Activated CD8-positive, alpha-beta memory T cell treated with anti-CD3 and anti-CD28 coated beads, Interleukin-2, amount 10 ng/mL, durations not matched to agents 7 days and 5 days (primary cell): ENCODE measurements at regions not wholly inside any gene's neighbourhood (a gene's known extent, or its start where the extent isn't known, plus 50 kb on each side); places are given as distances from the start of the nearest gene placed in this dataset.

Experiments used
- ATAC-seq: fragments of 150-1000 bp; cut with Tn5 transposase; one replicate; pipeline ENCODE4 v1.10.0; 2021; ENCODE audit warnings: moderate library complexity
- CTCF ChIA-PET: fragments of 350-600 bp; sonication (Branson Sonifier 250); formaldehyde crosslinking; loops from one replicate; lab custom pipeline; 2021; ENCODE audit warnings: antibody characterized with exemption; lab: Charles Lee
- DNase-seq: peaks from one replicate; pipeline ENCODE4 v3.0.0-alpha.2; 2020
- H3K27ac Mint-ChIP-seq: one replicate; pipeline ENCODE4 v1.8.0; 2021; ENCODE audit warnings: mild to moderate bottlenecking, mixed read lengths
- H3K27me3 Mint-ChIP-seq: one replicate; pipeline ENCODE4 v1.8.0; 2021; ENCODE audit warnings: mixed read lengths
- H3K36me3 Mint-ChIP-seq: one replicate; pipeline ENCODE4 v1.8.0; 2021; ENCODE audit warnings: mild to moderate bottlenecking, mixed read lengths
- H3K4me1 Mint-ChIP-seq: one replicate; pipeline ENCODE4 v1.8.0; 2021; ENCODE audit warnings: mixed read lengths
- H3K4me3 Mint-ChIP-seq: one replicate; pipeline ENCODE4 v1.8.0; 2021; ENCODE audit warnings: mild to moderate bottlenecking, moderate library complexity, mixed read lengths
- H3K9me3 Mint-ChIP-seq: one replicate; pipeline ENCODE4 v1.8.0; 2022; ENCODE audit warnings: low read depth, mixed read lengths

DNA sequence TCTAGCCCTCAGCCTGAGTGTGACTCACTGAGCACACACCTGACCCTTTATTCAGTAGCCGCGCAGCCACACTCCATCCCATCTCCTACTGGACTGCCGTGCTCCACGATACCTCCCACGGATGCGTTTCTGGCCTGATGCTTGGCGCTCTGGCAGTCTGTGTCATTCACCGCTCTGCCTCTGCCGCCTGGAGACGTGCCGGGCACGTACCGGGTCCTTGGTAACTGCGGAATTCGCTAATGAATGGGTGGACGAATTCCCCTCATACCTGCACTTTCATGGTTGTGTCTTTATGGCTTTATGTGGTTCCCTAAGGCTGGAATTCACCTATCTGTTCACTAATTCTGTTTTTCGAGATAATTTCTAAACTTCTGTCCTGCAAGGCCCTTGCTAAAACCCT lies 405.7 kb downstream of the QKI start:
- Mint-ChIP-seq H3K27me3 (peaks cover 3% of the 10 kb centered on the region), H3K9me3 (no peaks in the 10 kb centered on the region), H3K27ac (no peak overlapping the region), H3K36me3 (no peaks in the 10 kb centered on the region), H3K4me3 (no peak overlapping the region), H3K4me1 (no peaks in the 10 kb centered on the region)
- no peak for DNase-seq
- ATAC-seq = no peak
- CTCF ChIA-PET = no interaction called here

DNA sequence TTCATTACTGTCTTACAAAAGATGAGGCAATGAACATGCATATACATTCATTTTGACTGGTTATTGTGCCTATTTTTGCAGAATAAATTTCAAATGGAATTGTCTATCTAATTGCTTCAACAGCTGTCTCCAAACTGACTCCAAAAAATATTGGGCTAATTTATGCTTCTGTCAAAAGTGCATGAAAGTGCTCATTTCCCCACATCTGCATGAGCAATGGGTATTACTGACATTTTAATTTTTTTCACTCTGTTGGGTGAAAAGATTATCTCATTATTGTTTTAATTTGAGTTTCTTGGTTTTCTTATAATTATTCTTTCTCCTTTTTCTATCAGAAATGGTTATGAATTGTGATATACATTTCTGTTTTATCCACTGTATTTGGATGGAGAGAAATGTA lies 404.2 kb downstream of the QKI start:
- no peak for DNase-seq
- Mint-ChIP-seq H3K4me3 (no peak overlapping the region), H3K9me3 (no peaks in the 10 kb centered on the region), H3K27me3 (peaks cover 3% of the 10 kb centered on the region), H3K4me1 (no peaks in the 10 kb centered on the region), H3K36me3 (no peaks in the 10 kb centered on the region), H3K27ac (no peak overlapping the region)
- ATAC-seq = no peak
- CTCF ChIA-PET = no interaction called here

DNA sequence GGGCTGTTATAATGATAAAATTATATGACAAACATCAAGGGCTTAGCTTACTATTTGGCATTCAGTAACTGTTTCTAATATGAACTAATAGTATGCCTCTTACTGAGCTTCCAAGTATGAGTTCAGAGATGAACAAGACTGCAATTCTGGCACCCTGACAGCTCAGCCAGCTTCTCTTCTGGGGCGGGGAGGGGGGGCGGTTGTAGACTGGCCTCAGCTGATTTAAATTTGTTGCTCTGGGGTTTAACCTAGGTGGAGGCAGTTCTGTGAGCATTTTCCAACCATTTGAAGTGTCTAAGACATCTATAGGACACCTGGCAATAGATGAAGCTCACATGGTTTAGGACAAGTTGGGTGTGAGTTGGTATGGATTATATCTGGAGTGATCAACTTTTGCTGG lies 401.9 kb downstream of the QKI start:
- no peak overlapping the region for H3K27ac Mint-ChIP-seq
- ATAC-seq = no peak
- H3K9me3 Mint-ChIP-seq = no peaks in the 10 kb centered on the region
- no peak for DNase-seq
- H3K27me3 Mint-ChIP-seq = peaks cover 3% of the 10 kb centered on the region
- H3K4me1 Mint-ChIP-seq = no peaks in the 10 kb centered on the region
- CTCF ChIA-PET = no interaction called here
- H3K36me3 Mint-ChIP-seq = no peaks in the 10 kb centered on the region
- H3K4me3 Mint-ChIP-seq = no peak overlapping the region

DNA sequence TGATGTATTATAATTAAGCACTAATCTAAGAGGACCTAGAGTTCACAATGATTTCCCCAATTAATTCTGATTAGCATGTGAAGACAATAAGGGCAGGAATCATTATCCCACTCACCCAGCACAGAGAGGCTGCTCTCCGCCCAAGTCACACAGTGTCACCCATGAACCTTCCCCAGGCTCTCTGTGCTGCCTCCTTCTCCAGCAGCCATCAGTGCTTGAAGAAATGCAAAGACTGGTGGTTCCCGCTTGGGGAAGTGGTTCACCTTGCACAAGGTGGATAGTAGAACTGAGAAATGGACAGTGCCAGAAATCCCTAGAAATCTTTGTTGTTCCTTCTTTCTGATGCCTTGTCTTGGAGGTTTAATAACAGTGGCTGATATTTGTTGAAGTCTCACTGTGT lies 401.3 kb downstream of the QKI start:
- CTCF ChIA-PET = no interaction called here
- DNase-seq = no peak
- ATAC-seq = no peak
- H3K36me3 Mint-ChIP-seq = no peaks in the 10 kb centered on the region
- H3K4me1 Mint-ChIP-seq = no peaks in the 10 kb centered on the region
- no peaks in the 10 kb centered on the region for H3K9me3 Mint-ChIP-seq
- H3K4me3 Mint-ChIP-seq = no peak overlapping the region
- peaks cover 3% of the 10 kb centered on the region for H3K27me3 Mint-ChIP-seq
- H3K27ac Mint-ChIP-seq = no peak overlapping the region

DNA sequence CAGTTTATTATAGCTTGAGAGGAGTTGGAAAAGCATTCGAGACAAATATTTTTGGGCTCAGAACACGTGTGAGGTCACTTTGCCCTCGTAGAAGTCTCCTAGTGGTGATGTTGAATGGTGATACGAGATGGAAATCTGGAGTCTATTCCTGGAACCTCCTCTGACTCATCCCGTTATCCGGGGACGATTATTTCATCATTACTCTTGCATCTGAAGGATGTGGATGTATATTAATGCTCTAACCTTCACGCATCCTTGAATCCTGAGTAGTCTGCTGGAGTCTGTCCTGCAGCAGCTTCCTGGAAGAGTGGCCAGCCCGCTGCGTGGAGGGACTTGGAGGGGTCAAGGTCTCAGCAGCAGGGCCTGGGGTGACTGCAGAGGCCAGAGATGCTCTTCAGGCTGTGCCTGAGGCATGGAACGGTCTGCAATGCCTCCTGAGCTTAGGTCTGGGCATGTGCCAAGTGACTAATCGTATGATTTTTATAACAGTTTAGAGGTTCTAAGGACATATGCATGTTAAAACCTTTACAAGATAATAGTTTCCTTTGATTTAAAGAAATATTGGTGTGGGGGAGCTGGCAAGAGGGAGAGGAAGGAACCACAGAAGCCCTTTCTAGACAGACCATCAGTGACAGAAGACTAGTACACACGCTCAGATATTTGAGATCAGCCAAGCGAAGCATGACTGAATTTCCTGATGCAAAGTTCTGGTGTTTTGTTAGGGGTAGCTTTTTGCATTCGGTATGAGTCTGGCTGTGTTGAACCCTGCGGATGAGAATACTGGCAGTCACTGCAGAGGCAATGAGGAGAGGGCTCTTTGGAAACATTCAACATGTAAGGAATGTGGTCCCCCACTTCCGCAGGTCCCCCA lies 400.2 kb downstream of the QKI start:
- no peaks in the 10 kb centered on the region for H3K9me3 Mint-ChIP-seq
- CTCF ChIA-PET = no interaction called here
- H3K36me3 Mint-ChIP-seq = no peaks in the 10 kb centered on the region
- no peak overlapping the region for H3K4me3 Mint-ChIP-seq
- no peak for DNase-seq
- H3K27me3 Mint-ChIP-seq = peaks cover 3% of the 10 kb centered on the region
- no peaks in the 10 kb centered on the region for H3K4me1 Mint-ChIP-seq
- H3K27ac Mint-ChIP-seq = no peak overlapping the region
- ATAC-seq = no peak

DNA sequence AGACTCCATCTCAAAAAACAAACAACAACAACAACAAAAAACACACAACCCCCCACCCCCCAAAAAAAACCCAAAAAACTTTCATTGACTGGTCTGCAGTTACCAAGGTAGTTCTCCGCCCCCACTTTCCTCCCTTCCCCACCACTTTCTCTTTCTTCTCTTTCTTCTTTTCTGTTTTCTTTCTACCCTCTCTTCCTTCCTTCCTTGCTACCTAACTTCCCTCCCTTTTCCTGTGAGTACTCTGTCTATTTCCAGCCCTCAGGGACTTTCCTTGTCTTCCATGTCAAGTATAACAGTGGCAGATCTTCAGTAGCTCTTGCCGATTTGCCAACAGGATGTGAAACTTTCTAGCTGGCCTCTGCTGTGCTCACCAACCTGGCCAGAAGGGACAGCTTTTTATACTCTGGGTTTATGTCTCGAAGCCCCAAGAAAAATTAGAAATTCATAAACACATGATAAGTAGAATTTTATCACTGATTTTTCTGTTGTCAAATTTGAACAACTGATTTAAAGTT lies 399.5 kb downstream of the QKI start:
- H3K27me3 Mint-ChIP-seq = peaks cover 3% of the 10 kb centered on the region
- H3K36me3 Mint-ChIP-seq = no peaks in the 10 kb centered on the region
- no peak for DNase-seq
- H3K4me1 Mint-ChIP-seq = no peaks in the 10 kb centered on the region
- no peaks in the 10 kb centered on the region for H3K9me3 Mint-ChIP-seq
- CTCF ChIA-PET = no interaction called here
- no peak overlapping the region for H3K27ac Mint-ChIP-seq
- H3K4me3 Mint-ChIP-seq = no peak overlapping the region
- ATAC-seq = no peak

DNA sequence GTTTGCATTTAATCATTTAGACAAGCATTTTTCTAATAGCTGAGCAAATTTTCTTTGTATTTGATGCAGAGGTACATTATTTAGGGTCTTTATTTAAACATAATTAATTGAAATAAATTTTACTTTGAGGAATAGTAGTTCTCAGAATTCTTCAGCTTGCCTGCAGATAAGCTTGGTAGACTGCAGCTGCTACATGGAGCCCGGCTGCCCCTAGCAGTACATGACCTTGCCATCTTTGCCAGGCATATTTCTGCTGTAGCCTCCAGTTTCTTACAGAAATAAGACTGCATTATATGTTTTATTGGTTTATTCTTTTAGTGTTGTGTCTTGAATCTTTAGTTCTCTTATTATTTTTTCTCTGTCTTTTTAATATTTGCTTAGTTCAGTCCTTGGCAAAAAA lies 396.8 kb downstream of the QKI start:
- Mint-ChIP-seq H3K4me3 (no peak overlapping the region), H3K36me3 (no peaks in the 10 kb centered on the region), H3K27me3 (no peaks in the 10 kb centered on the region), H3K27ac (no peak overlapping the region), H3K4me1 (no peaks in the 10 kb centered on the region), H3K9me3 (no peaks in the 10 kb centered on the region)
- DNase-seq (no peak), ATAC-seq (no peak)
- CTCF ChIA-PET = no interaction called here

DNA sequence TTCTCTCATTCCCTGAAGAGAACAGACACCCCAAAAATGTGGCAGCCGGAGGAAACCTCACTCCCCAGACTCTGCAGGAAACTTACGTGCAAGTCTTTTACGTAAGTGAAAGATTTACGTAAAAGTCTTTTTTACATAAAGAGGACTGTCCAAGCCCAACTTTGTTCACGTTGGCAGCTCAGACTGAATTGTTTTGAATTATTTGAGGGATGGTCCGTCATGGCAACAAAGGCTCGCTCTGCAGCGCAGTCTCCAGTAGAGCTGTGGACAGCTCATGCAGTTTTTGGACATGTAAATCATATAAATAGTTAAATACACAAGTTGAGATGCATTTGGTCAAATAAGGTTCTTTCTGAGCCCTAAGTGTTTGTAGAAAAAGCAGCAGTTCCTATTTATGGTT lies 394.8 kb downstream of the QKI start:
- CTCF ChIA-PET = no interaction called here
- Mint-ChIP-seq H3K27me3 (no peaks in the 10 kb centered on the region), H3K27ac (no peak overlapping the region), H3K4me3 (no peak overlapping the region), H3K36me3 (no peaks in the 10 kb centered on the region), H3K9me3 (no peaks in the 10 kb centered on the region), H3K4me1 (no peaks in the 10 kb centered on the region)
- DNase-seq (no peak), ATAC-seq (no peak)

DNA sequence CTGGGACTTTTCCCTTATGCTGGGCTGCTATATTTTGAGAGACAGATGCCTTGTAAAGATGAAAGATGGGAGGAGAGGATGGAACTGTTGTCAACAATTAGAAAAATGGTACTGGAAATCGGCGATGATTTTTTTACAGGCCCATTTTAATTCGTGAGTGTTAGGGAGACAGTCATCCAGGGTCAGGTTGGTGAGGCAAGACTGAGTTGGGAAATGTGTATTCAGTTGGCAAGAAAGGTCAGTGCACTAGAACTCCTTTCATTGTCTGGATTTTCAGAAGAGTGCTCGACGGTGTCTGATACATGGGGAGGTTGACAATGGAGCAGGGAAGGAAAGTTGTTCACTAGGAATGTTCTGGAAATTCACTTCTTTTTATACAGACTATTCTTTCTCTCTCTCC lies 394.4 kb downstream of the QKI start:
- Mint-ChIP-seq H3K4me1 (no peaks in the 10 kb centered on the region), H3K9me3 (no peaks in the 10 kb centered on the region), H3K36me3 (no peaks in the 10 kb centered on the region), H3K27me3 (no peaks in the 10 kb centered on the region), H3K27ac (no peak overlapping the region), H3K4me3 (no peak overlapping the region)
- DNase-seq (no peak), ATAC-seq (no peak)
- CTCF ChIA-PET = no interaction called here

DNA sequence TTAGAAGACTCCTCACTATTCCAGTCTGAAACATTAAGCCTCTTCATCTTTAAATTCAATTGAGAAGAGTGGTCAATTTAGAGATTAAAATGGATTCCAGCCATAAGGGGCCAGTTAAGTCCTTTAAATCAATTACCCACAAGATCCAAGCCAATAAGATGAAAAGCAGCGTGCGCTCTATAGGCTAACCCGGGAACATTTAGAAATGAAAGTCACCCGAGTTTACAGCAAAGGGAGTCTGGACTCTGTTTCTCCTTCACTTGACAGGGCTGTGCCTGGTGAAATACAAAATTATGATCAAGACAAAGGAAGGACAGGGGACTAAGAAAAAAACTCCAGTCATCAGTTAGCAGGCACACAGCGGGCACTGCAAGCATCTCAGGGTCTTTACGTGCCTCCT lies 393.7 kb downstream of the QKI start:
- ATAC-seq (no peak), DNase-seq (no peak)
- Mint-ChIP-seq H3K27ac (no peak overlapping the region), H3K4me1 (no peaks in the 10 kb centered on the region), H3K36me3 (no peaks in the 10 kb centered on the region), H3K27me3 (no peaks in the 10 kb centered on the region), H3K4me3 (no peak overlapping the region), H3K9me3 (no peaks in the 10 kb centered on the region)
- CTCF ChIA-PET = interaction anchor here (0.5 kb wide), 1 partner anchor 1783 kb away, joined by 3 read pairs; no protein-coding TSS in a partner anchor

DNA sequence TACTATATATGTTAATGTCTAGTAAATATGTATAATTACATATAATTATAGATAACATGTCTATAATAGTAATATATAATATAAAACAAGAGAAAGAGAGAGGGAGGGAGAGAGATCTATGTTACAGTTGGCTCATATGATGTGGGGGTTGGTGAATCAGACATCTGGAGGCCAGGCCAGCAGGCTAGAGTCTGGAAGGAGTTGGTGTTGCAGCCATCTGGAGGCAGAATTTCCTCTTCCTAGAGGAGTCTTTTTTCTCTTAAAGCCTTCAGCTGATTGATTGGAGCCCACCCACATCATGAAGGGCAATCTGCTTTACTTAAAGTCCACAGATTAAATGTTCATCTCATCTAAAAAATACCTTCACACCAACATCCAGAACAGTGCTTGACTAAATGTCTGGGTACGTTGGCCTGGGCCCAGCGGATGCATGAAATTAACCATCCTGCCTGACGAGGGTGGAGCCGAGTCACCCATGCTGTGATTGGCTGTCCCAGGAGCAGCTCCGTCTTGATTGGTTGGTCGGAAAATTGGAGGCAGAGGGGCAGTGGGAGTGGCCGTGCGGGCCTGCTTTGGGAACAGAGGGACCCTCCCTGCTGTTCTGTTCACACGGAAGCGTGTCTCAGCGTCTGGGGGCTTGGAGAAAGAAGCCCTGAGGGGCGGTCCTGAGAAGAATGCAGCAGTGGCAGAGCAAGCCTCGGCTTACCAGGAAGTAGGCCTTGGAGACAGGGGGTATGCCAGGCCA lies 392.4 kb downstream of the QKI start:
- DNase-seq (no peak), ATAC-seq (no peak)
- no peaks in the 10 kb centered on the region for H3K27me3 Mint-ChIP-seq
- no peak overlapping the region for H3K27ac Mint-ChIP-seq
- H3K9me3 Mint-ChIP-seq = no peaks in the 10 kb centered on the region
- CTCF ChIA-PET = no interaction called here
- no peak overlapping the region for H3K4me3 Mint-ChIP-seq
- no peaks in the 10 kb centered on the region for H3K4me1 Mint-ChIP-seq
- no peaks in the 10 kb centered on the region for H3K36me3 Mint-ChIP-seq

DNA sequence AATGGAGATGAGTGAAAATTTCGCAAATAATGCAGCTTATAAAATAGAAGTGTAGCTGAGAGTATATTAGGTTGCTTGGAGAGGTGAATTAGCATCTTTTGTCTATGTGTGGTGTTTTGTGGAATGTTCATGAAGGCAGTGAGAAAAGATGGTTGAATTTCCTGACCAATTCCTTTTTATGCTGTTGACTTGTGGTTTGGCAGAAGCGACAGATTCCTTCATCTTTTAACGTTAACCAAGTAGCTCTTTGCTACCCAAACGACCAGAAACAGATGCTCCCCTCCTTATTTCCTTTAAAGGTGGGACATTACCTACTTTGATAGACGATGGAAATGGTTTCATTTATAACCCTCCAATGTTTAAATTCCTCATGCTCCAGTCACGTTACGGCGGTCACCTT lies 390.5 kb downstream of the QKI start:
- no peaks in the 10 kb centered on the region for H3K36me3 Mint-ChIP-seq
- H3K27me3 Mint-ChIP-seq = no peaks in the 10 kb centered on the region
- no peak for DNase-seq
- H3K4me3 Mint-ChIP-seq = no peak overlapping the region
- no peaks in the 10 kb centered on the region for H3K4me1 Mint-ChIP-seq
- CTCF ChIA-PET = no interaction called here
- no peak overlapping the region for H3K27ac Mint-ChIP-seq
- no peak for ATAC-seq
- no peaks in the 10 kb centered on the region for H3K9me3 Mint-ChIP-seq

DNA sequence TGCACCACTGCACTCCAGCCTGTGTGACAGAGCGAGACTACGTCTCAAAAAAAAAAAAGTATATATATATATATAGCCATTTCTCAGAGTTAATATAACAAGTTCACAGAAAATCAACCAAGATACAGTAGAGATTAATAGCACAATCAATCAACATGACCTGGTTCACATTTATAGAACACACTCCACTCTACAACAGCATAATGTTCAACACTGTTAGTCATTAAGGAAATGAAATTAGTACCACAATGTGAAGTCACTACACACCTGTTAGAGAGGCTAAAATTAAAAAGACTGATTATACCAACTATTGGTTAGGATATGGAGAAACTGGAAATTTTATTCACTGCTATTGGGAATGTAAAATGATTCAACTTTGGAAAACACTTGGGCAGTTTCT lies 387.7 kb downstream of the QKI start:
- CTCF ChIA-PET = no interaction called here
- Mint-ChIP-seq H3K27me3 (peaks cover 3% of the 10 kb centered on the region), H3K4me1 (no peaks in the 10 kb centered on the region), H3K9me3 (no peaks in the 10 kb centered on the region), H3K4me3 (no peak overlapping the region), H3K36me3 (no peaks in the 10 kb centered on the region), H3K27ac (no peak overlapping the region)
- ATAC-seq (no peak), DNase-seq (no peak)

DNA sequence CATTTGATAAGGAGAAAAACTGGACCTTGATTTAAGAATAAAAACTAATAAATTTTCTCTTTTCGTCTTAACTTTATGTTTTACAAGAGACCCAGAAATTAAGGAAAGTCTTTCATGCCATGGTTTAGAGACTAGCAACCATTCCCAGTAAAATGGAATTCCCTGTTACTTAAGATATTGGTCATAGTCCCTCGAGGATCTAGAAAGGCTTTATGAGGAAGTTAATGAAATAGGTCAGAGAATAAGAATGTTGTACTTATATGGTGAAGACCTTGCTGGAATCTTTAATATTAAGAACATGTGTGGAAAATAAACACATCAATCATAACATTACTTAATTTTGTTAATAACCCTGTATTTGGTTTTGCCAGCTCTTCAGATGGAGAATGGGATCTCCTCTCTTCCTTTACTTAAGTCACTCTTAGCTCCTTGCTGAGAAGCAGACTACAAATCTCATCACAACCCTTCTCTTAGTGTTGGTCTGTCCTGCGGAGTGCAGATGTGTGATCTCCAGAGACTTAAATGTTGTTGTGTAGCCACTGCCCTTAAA lies 382.9 kb downstream of the QKI start:
- Mint-ChIP-seq H3K36me3 (no peaks in the 10 kb centered on the region), H3K9me3 (no peaks in the 10 kb centered on the region), H3K4me3 (no peak overlapping the region), H3K4me1 (no peaks in the 10 kb centered on the region), H3K27me3 (peaks cover 11% of the 10 kb centered on the region), H3K27ac (no peak overlapping the region)
- CTCF ChIA-PET = no interaction called here
- ATAC-seq (no peak), DNase-seq (no peak)
